Neural crest cell (in vitro differentiated cells): ENCODE measurements at regions not wholly inside any gene's neighbourhood (a gene's known extent, or its start where the extent isn't known, plus 50 kb on each side); places are given as distances from the start of the nearest gene placed in this dataset.
A peak's percentile ranks its signal among the peaks of the same experiment; 100 is the strongest.

Experiments
- DNase-seq: peaks from one replicate; pipeline ENCODE4 v3.0.0; 2021; ENCODE audit warnings: low read depth, mixed read lengths, low spot score
- H3K27ac Mint-ChIP-seq: one replicate; pipeline ENCODE4 v1.8.0; 2021; ENCODE audit warnings: mild to moderate bottlenecking, mixed read lengths; ENCODE audit not compliant: unreplicated experiment
- H3K27me3 Mint-ChIP-seq: 2 replicates; pipeline ENCODE4 v1.8.0; 2021; ENCODE audit warnings: low read depth, mild to moderate bottlenecking, mixed read lengths
- H3K36me3 Mint-ChIP-seq: 2 replicates; pipeline ENCODE4 v1.8.0; 2021; ENCODE audit warnings: low read depth, mild to moderate bottlenecking, mixed read lengths
- H3K4me1 Mint-ChIP-seq: 2 replicates; pipeline ENCODE4 v1.8.0; 2021; ENCODE audit warnings: mixed read lengths
- H3K4me3 Mint-ChIP-seq: one replicate; pipeline ENCODE4 v1.8.0; 2021; ENCODE audit warnings: mild to moderate bottlenecking, mixed read lengths
- H3K9me3 Mint-ChIP-seq: 2 replicates; pipeline ENCODE4 v1.8.0; 2021; ENCODE audit warnings: mixed read lengths
- CTCF ChIP-seq: fragments of 200-600 bp; sonication (generic); conservative IDR thresholded peaks from 2 replicates; pipeline ENCODE4 v1.5.0; 2021; ENCODE audit warnings: antibody characterized with exemption, mild to moderate bottlenecking

GRCh38 chr15:95024351-95024750 is 793.0 kb downstream of the MCTP2 start:
- Mint-ChIP-seq H3K4me1 (peaks cover 22% of the 10 kb centered on the region), H3K4me3 (no peak overlapping the region), H3K36me3 (peaks cover 2% of the 10 kb centered on the region), H3K27ac (no peak overlapping the region), H3K27me3 (no peaks in the 10 kb centered on the region), H3K9me3 (peaks cover 7% of the 10 kb centered on the region)
- peak; percentile 57 for TF ChIP-seq CTCF
- DNase-seq: no peak

- Mint-ChIP-seq H3K9me3 (peaks cover 7% of the 10 kb centered on the region), H3K4me3 (no peak overlapping the region), H3K27ac (no peak overlapping the region), H3K36me3 (peaks cover 2% of the 10 kb centered on the region), H3K27me3 (no peaks in the 10 kb centered on the region), H3K4me1 (peaks cover 22% of the 10 kb centered on the region)
- peak; percentile 80 for DNase-seq
- peak; percentile 78 for TF ChIP-seq CTCF
These were observed 794.8 kb downstream of the MCTP2 start for GRCh38 chr15:95025924-95026728.

GRCh38 chr15:95027981-95028380 is 796.6 kb downstream of the MCTP2 start:
- Mint-ChIP-seq H3K27ac (no peak overlapping the region), H3K4me1 (peaks cover 22% of the 10 kb centered on the region)
- DNase-seq: no peak

GRCh38 chr15:95032156-95032555 is 800.8 kb downstream of the MCTP2 start:
- H3K4me3 Mint-ChIP-seq: no peak overlapping the region

More at GRCh38 chr15:95027981-95028380, 796.6 kb downstream of the MCTP2 start:
- Mint-ChIP-seq H3K36me3 (peaks cover 2% of the 10 kb centered on the region), H3K4me3 (no peak overlapping the region), H3K27me3 (no peaks in the 10 kb centered on the region), H3K9me3 (peaks cover 7% of the 10 kb centered on the region)
- TF ChIP-seq CTCF: no peak

GRCh38 chr15:95035106-95035505 is 803.7 kb downstream of the MCTP2 start:
- DNase-seq: no peak
- H3K4me3 Mint-ChIP-seq: no peak overlapping the region
- no peaks in the 10 kb centered on the region for H3K4me1 Mint-ChIP-seq
- no peak overlapping the region for H3K27ac Mint-ChIP-seq
- no peaks in the 10 kb centered on the region for H3K27me3 Mint-ChIP-seq
- H3K36me3 Mint-ChIP-seq: peaks cover 5% of the 10 kb centered on the region
- H3K9me3 Mint-ChIP-seq: peaks cover 7% of the 10 kb centered on the region
- no peak for TF ChIP-seq CTCF

More at GRCh38 chr15:95032156-95032555, 800.8 kb downstream of the MCTP2 start:
- no peak for DNase-seq
- H3K27me3 Mint-ChIP-seq: no peaks in the 10 kb centered on the region
- peaks cover 5% of the 10 kb centered on the region for H3K4me1 Mint-ChIP-seq
- H3K9me3 Mint-ChIP-seq: peaks cover 5% of the 10 kb centered on the region
- H3K27ac Mint-ChIP-seq: no peak overlapping the region
- no peak for TF ChIP-seq CTCF
- peaks cover 2% of the 10 kb centered on the region for H3K36me3 Mint-ChIP-seq
